PC-3 (cell line): ENCODE measurements at regions not wholly inside any gene's neighbourhood (a gene's known extent, or its start where the extent isn't known, plus 50 kb on each side); places are given as distances from the start of the nearest gene placed in this dataset.

ENCODE experiments used
- EZH2 ChIP-seq: fragments of 300-600 bp; sonication (generic); IDR thresholded peaks from one replicate; pipeline ENCODE4 v1.6.1; 2017; ENCODE audit warnings: antibody characterized with exemption, mild to moderate bottlenecking, low read length; ENCODE audit not compliant: unreplicated experiment
- TF ChIP-seq, protein P1 (sequence below): fragments of 300-600 bp; sonication (generic); conservative IDR thresholded peaks from 2 replicates; pipeline ENCODE4 v1.5.1; 2017; ENCODE audit warnings: antibody characterized with exemption, low read depth, mild to moderate bottlenecking, low read length

GRCh38 chr4:66837279-66837922 is 707.9 kb downstream of the CENPC start:
- TF ChIP-seq, protein P1, sequence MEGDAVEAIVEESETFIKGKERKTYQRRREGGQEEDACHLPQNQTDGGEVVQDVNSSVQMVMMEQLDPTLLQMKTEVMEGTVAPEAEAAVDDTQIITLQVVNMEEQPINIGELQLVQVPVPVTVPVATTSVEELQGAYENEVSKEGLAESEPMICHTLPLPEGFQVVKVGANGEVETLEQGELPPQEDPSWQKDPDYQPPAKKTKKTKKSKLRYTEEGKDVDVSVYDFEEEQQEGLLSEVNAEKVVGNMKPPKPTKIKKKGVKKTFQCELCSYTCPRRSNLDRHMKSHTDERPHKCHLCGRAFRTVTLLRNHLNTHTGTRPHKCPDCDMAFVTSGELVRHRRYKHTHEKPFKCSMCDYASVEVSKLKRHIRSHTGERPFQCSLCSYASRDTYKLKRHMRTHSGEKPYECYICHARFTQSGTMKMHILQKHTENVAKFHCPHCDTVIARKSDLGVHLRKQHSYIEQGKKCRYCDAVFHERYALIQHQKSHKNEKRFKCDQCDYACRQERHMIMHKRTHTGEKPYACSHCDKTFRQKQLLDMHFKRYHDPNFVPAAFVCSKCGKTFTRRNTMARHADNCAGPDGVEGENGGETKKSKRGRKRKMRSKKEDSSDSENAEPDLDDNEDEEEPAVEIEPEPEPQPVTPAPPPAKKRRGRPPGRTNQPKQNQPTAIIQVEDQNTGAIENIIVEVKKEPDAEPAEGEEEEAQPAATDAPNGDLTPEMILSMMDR, result no peak
- no peak for TF ChIP-seq EZH2
